ENCODE measurements at regions not wholly inside any gene's neighbourhood (a gene's known extent, or its start where the extent isn't known, plus 50 kb on each side); places are given as distances from the start of the nearest gene placed in this dataset.

DNA sequence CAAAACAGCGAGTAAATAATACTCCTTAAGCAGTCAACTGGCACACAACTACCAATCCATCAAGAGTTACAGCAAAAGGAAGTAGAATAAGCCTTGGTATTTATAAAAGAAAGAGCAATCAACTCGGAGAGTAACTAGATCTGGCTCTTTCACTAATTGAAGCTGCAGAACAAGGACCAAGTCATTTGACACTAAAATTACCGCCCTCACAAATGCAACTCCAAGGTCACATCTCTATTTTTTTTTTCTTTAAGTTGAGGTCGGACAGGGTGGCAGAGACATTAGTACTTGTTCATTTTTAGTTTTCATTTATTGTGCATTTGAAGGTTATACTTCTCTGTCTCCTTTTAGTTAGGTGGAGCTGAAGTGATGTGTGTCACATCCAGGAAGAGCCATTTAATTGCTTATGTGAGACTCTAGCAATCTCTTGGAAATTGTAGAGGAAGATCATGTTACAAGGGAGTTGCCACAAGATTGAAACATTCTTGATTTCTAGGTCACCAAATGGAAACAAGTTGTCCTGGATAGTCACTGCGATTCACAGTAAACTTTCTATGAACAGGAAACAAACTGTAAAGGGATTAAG is 138.1 kb upstream of the ADAMTS5 start:
- no peak for TF ChIP-seq MAZ (CRISPR knock-in tag; conservative IDR thresholded peaks at IDR 0.05 in 1 of 2, IDR thresholded peaks at IDR 0.05 in 1 of 2)
- TF ChIP-seq, protein P1, sequence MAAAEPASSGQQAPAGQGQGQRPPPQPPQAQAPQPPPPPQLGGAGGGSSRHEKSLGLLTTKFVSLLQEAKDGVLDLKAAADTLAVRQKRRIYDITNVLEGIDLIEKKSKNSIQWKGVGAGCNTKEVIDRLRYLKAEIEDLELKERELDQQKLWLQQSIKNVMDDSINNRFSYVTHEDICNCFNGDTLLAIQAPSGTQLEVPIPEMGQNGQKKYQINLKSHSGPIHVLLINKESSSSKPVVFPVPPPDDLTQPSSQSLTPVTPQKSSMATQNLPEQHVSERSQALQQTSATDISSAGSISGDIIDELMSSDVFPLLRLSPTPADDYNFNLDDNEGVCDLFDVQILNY (CRISPR knock-in tag; IDR thresholded peaks at IDR 0.05): no peak
- TF ChIP-seq, protein P2, sequence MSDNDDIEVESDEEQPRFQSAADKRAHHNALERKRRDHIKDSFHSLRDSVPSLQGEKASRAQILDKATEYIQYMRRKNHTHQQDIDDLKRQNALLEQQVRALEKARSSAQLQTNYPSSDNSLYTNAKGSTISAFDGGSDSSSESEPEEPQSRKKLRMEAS (CRISPR knock-in tag; IDR thresholded peaks at IDR 0.05): no peak
- no peak for TF ChIP-seq ZNF311 (CRISPR knock-in tag; IDR thresholded peaks at IDR 0.05)
- TF ChIP-seq CREB1 (IDR thresholded peaks at IDR 0.05): no peak
- no peak for TF ChIP-seq CREB1 (CRISPR knock-in tag; IDR thresholded peaks at IDR 0.05)
- TF ChIP-seq, protein P3, sequence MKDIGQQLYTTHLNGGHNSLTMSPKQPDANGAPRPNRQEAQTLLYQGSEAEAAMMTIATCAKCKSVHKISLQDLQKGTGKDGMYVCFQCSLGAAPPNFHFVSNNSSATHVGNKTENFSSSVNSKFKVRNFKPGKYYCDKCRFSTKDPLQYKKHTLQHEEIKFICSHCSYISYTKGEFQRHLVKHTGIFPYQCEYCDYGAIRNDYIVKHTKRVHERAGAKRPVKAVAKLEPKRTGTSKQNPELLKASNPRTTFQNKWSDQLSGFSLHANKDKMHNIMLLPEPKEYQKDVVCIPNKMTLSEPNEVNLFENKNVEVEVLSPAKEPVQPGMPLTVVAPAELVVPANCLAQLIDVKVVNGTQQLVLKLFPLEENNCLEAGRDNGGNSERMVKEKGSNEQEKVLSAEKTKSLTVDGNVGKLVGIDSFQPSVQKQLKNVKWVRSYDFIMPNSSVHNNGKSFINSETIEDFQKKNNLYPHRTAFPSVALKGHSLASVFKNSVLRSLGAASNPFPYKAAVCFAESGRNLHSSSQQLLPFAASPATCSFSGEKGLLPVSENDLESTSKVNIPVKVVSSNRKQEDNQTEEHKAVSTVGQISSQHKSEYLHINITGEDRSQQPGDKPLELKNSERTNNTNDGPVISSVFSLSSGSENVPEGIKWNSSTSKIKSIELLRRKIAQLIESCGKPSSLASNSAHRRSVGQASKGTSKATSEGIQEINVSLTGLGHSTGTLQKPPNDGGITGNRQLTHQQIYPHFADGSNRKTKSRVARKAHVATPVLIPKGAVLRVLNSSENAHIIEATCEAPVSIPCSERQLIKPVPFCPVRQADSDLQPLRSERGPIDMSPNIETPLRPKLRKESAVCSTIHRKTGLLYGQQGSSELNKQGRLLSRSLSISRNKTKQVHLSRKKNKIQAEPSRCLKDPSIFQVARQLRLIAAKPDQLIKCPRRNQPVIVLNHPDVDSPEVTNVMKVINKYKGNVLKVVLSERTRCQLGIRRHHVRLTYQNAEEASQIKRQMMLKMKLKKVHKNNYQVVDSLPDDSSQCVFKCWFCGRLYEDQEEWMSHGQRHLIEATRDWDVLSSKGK (CRISPR knock-in tag; IDR thresholded peaks at IDR 0.05): no peak
- no peak for TF ChIP-seq ZNF384 (IDR thresholded peaks at IDR 0.05; ENCODE audit: low read depth, low read length)
- TF ChIP-seq ZFP1 (CRISPR knock-in tag; IDR thresholded peaks at IDR 0.05): no peak
- no peak for TF ChIP-seq CEBPB (tag; IDR thresholded peaks at IDR 0.05)
- TF ChIP-seq TAF1 (IDR thresholded peaks at IDR 0.05; ENCODE audit: control insufficient read depth, extremely low read depth, insufficient read depth, low read length, severe bottlenecking): no peak
